H9 (cell line): ENCODE measurements at regions not wholly inside any gene's neighbourhood (a gene's known extent, or its start where the extent isn't known, plus 50 kb on each side); places are given as distances from the start of the nearest gene placed in this dataset.

Experiments used
- DNase-seq: peaks from one replicate; pipeline ENCODE4 v3.0.0-alpha.2; 2017
- H2AFZ ChIP-seq: one replicate; pipeline ENCODE4 v1.6.1; 2013; ENCODE audit warnings: mild to moderate bottlenecking, low read length, control low read depth, moderate library complexity
- H2AK5ac ChIP-seq: 2 replicates; pipeline ENCODE4 v1.6.1; 2013; ENCODE audit warnings: low read length, control low read depth, mixed read lengths; ENCODE audit not compliant: insufficient read length
- H2BK120ac ChIP-seq: one replicate; pipeline ENCODE4 v1.6.1; 2013; ENCODE audit warnings: low read depth, mild to moderate bottlenecking, low read length, control low read depth, inconsistent platforms; ENCODE audit not compliant: poor library complexity, severe bottlenecking
- H2BK12ac ChIP-seq: 2 replicates; pipeline ENCODE4 v1.6.1; 2013; ENCODE audit warnings: low read length, control low read depth, mixed read lengths, low read depth; ENCODE audit not compliant: insufficient read length
- H2BK15ac ChIP-seq: 2 replicates; pipeline ENCODE4 v1.6.1; 2013; ENCODE audit warnings: low read depth, low read length, control low read depth
- H2BK20ac ChIP-seq: one replicate; pipeline ENCODE4 v1.6.1; 2013; ENCODE audit warnings: low read depth, mild to moderate bottlenecking, low read length, control low read depth, inconsistent platforms; ENCODE audit not compliant: poor library complexity, severe bottlenecking
- H2BK5ac ChIP-seq: 2 replicates; pipeline ENCODE4 v1.6.1; 2013; ENCODE audit warnings: low read length, control low read depth, mixed read lengths; ENCODE audit not compliant: insufficient read length
- H3K14ac ChIP-seq: 2 replicates; pipeline ENCODE4 v1.6.1; 2013; ENCODE audit warnings: low read length, control low read depth; ENCODE audit not compliant: insufficient read depth
- H3K18ac ChIP-seq: 2 replicates; pipeline ENCODE4 v1.6.1; 2013; ENCODE audit warnings: low read depth, mild to moderate bottlenecking, mixed read lengths, low read length, control low read depth; ENCODE audit not compliant: insufficient read length
- H3K23ac ChIP-seq: 2 replicates; pipeline ENCODE4 v1.6.1; 2013; ENCODE audit warnings: low read length, control low read depth, mixed read lengths, low read depth; ENCODE audit not compliant: insufficient read length
- H3K23me2 ChIP-seq: 2 replicates; pipeline ENCODE4 v1.6.1; 2013; ENCODE audit warnings: low read depth, mild to moderate bottlenecking, mixed read lengths, low read length, control low read depth; ENCODE audit not compliant: insufficient read length, poor library complexity, severe bottlenecking
- H3K27ac ChIP-seq: 2 replicates; pipeline ENCODE4 v1.5.1; 2013; ENCODE audit warnings: low read length, control low read depth, mixed read lengths, low read depth; ENCODE audit not compliant: insufficient read length
- H3K27me3 ChIP-seq: 2 replicates; pipeline ENCODE4 v1.6.1; 2013; ENCODE audit warnings: low read length, control low read depth, inconsistent platforms; ENCODE audit not compliant: insufficient read depth
- H3K4ac ChIP-seq: 2 replicates; pipeline ENCODE4 v1.6.1; 2013; ENCODE audit warnings: low read depth, mild to moderate bottlenecking, control low read depth, inconsistent platforms, low read length, moderate library complexity
- H3K4me1 ChIP-seq: 2 replicates; pipeline ENCODE4 v1.6.1; 2013; ENCODE audit warnings: low read length, control low read depth, inconsistent platforms; ENCODE audit not compliant: insufficient read depth
- H3K4me2 ChIP-seq: 2 replicates; pipeline ENCODE4 v1.6.1; 2013; ENCODE audit warnings: low read length, control low read depth, mixed read lengths; ENCODE audit not compliant: insufficient read length, insufficient read depth
- H3K56ac ChIP-seq: 2 replicates; pipeline ENCODE4 v1.6.1; 2013; ENCODE audit warnings: low read depth, mild to moderate bottlenecking, mixed read lengths, low read length, control low read depth; ENCODE audit not compliant: insufficient read length
- H3K79me1 ChIP-seq: 2 replicates; pipeline ENCODE4 v1.6.1; 2013; ENCODE audit warnings: low read depth, mild to moderate bottlenecking, moderate library complexity, low read length, control low read depth, inconsistent platforms; ENCODE audit not compliant: insufficient read depth, poor library complexity, severe bottlenecking
- H3K79me2 ChIP-seq: 2 replicates; pipeline ENCODE4 v1.6.1; 2013; ENCODE audit warnings: low read length, control low read depth, inconsistent platforms; ENCODE audit not compliant: insufficient read depth
- H3K9ac ChIP-seq: 2 replicates; pipeline ENCODE4 v1.6.1; 2013; ENCODE audit warnings: low read length, control low read depth, mixed read lengths; ENCODE audit not compliant: insufficient read length; ENCODE audit errors: extremely low read depth
- H3K9me3 ChIP-seq: one replicate; pipeline ENCODE4 v1.6.1; 2013; ENCODE audit warnings: low read depth, low read length, inconsistent platforms; ENCODE audit not compliant: control insufficient read depth
- H3T11ph ChIP-seq: one replicate; pipeline ENCODE4 v1.6.1; 2013; ENCODE audit warnings: mild to moderate bottlenecking, low read length, control low read depth, inconsistent platforms
- H4K20me1 ChIP-seq: one replicate; pipeline ENCODE4 v1.6.1; 2013; ENCODE audit not compliant: control insufficient read depth, insufficient read length, insufficient read depth
- H4K5ac ChIP-seq: 2 replicates; pipeline ENCODE4 v1.6.1; 2013; ENCODE audit warnings: low read depth, mild to moderate bottlenecking, mixed read lengths, low read length, control low read depth; ENCODE audit not compliant: insufficient read length
- H4K8ac ChIP-seq: replicated peaks from 2 replicates; pipeline ENCODE4 v1.6.1; 2013; ENCODE audit warnings: low read length, control low read depth, mixed read lengths, low read depth; ENCODE audit not compliant: insufficient read length
- H4K91ac ChIP-seq: 2 replicates; pipeline ENCODE4 v1.6.1; 2013; ENCODE audit warnings: low read depth, mild to moderate bottlenecking, moderate library complexity, mixed read lengths, low read length, control low read depth; ENCODE audit not compliant: insufficient read length
- H3K27ac Mint-ChIP-seq, 3 experiments: 2 replicates in 2 of 3; 3 replicates in 1 of 3; pipeline ENCODE4 v1.8.0; 2020 to 2021; ENCODE audit warnings: mixed read lengths in 3 of 3, mild to moderate bottlenecking in 1 of 3, moderate library complexity in 1 of 3
- H3K27me3 Mint-ChIP-seq: 2 replicates; pipeline ENCODE4 v1.8.0; 2021; ENCODE audit warnings: low read depth, mild to moderate bottlenecking, moderate library complexity, mixed read lengths
- H3K36me3 Mint-ChIP-seq, 3 experiments: 2 replicates in 2 of 3; 3 replicates in 1 of 3; pipeline ENCODE4 v1.8.0; 2020 to 2021; ENCODE audit warnings: low read depth in 3 of 3, mixed read lengths in 3 of 3; ENCODE audit not compliant: insufficient read depth in 1 of 3
- H3K4me1 Mint-ChIP-seq, 2 experiments: 2 replicates each; pipeline ENCODE4 v1.8.0; 2020; ENCODE audit warnings: mixed read lengths in 2 of 2
- H3K4me3 Mint-ChIP-seq, 2 experiments: 2 replicates in 1 of 2; 3 replicates in 1 of 2; pipeline ENCODE4 v1.8.0; 2020 to 2021; ENCODE audit warnings: mild to moderate bottlenecking in 2 of 2, mixed read lengths in 2 of 2, moderate library complexity in 1 of 2
- H3K9me3 Mint-ChIP-seq, 2 experiments: 2 replicates in 1 of 2; 3 replicates in 1 of 2; pipeline ENCODE4 v1.8.0; 2020; ENCODE audit warnings: mild to moderate bottlenecking in 2 of 2, mixed read lengths in 2 of 2, moderate library complexity in 1 of 2
- CTCF ChIP-seq: fragments of 200-600 bp; sonication (generic); conservative IDR thresholded peaks from 3 replicates; pipeline ENCODE4 v1.8.0; 2021; ENCODE audit warnings: antibody characterized with exemption, mild to moderate bottlenecking
- WGBS: extraction: QIAGEN DNeasy Blood & Tissue Kit; methylation state at CpG from one replicate; pipeline ENCODE4 v1.1.7; 2013; ENCODE audit warnings: missing lambda C conversion rate, low lambda C conversion rate, mixed read lengths; ENCODE audit not compliant: insufficient read length; ENCODE audit errors: extremely low coverage; 5-methylcytosine and 5-hydroxymethylcytosine counted together

- no peak overlapping the region for H3K27ac ChIP-seq
- no peak overlapping the region for H2AK5ac ChIP-seq
- no peak overlapping the region for H4K91ac ChIP-seq
- no peak for DNase-seq
- no peak overlapping the region for H3K18ac ChIP-seq
- Mint-ChIP-seq H3K36me3 (no peaks in the 10 kb centered on the region), H3K9me3 (no peaks in the 10 kb centered on the region), H3K4me3 (no peak overlapping the region), H3K27ac (no peak overlapping the region; a peak in 1 of 7 replicates), H3K27me3 (peaks cover 8% of the 10 kb centered on the region), H3K4me1 (peaks cover 48 to 54% of the 10 kb centered on the region in 2 experiments)
- no peaks in the 10 kb centered on the region for H4K20me1 ChIP-seq
- H2BK20ac ChIP-seq: no peak overlapping the region
- no peak overlapping the region for H3T11ph ChIP-seq
- no peak overlapping the region for H3K9ac ChIP-seq
- H3K9me3 ChIP-seq: no peaks in the 10 kb centered on the region
- H3K14ac ChIP-seq: no peak overlapping the region; the same call in 1 of the 2 replicates
- H3K27me3 ChIP-seq: no peaks in the 10 kb centered on the region
- H3K23me2 ChIP-seq: no peaks in the 10 kb centered on the region
- H3K79me2 ChIP-seq: no peaks in the 10 kb centered on the region
- H2BK12ac ChIP-seq: no peak overlapping the region
- H4K5ac ChIP-seq: no peak overlapping the region
- no peak overlapping the region for H2BK15ac ChIP-seq
- H3K4me1 ChIP-seq: peaks cover 11% of the 10 kb centered on the region; the same call in 1 of the 2 replicates
- no peak overlapping the region for H2BK5ac ChIP-seq
- no peak overlapping the region for H2BK120ac ChIP-seq
- H3K4me2 ChIP-seq: no peak overlapping the region
- no peak overlapping the region for H2AFZ ChIP-seq
- no peak for TF ChIP-seq CTCF
- no peaks in the 10 kb centered on the region for H3K79me1 ChIP-seq
- no peak overlapping the region for H3K23ac ChIP-seq
- no peak overlapping the region for H4K8ac ChIP-seq
- no CpG with 5 or more reads among the region's 11 CpGs for WGBS
- H3K56ac ChIP-seq: no peak overlapping the region
- no peak overlapping the region for H3K4ac ChIP-seq
Measured at GRCh38 chr11:11074686-11075335, 217.0 kb upstream of the ZBED5 start.
